ENCODE measurements at regions not wholly inside any gene's neighbourhood (a gene's known extent, or its start where the extent isn't known, plus 50 kb on each side); places are given as distances from the start of the nearest gene placed in this dataset.

GRCh38 chr11:70859180-70859579, 393.2 kb downstream of the SHANK2 start:
- H3K4me3 ChIP-seq (ENCODE audit: low read length): no peak overlapping the region
- TF ChIP-seq, protein P1, sequence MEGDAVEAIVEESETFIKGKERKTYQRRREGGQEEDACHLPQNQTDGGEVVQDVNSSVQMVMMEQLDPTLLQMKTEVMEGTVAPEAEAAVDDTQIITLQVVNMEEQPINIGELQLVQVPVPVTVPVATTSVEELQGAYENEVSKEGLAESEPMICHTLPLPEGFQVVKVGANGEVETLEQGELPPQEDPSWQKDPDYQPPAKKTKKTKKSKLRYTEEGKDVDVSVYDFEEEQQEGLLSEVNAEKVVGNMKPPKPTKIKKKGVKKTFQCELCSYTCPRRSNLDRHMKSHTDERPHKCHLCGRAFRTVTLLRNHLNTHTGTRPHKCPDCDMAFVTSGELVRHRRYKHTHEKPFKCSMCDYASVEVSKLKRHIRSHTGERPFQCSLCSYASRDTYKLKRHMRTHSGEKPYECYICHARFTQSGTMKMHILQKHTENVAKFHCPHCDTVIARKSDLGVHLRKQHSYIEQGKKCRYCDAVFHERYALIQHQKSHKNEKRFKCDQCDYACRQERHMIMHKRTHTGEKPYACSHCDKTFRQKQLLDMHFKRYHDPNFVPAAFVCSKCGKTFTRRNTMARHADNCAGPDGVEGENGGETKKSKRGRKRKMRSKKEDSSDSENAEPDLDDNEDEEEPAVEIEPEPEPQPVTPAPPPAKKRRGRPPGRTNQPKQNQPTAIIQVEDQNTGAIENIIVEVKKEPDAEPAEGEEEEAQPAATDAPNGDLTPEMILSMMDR (conservative IDR thresholded peaks at IDR 0.05; ENCODE audit: low read length): no peak

GRCh38 chr11:70860888-70861287, 391.5 kb downstream of the SHANK2 start:
- no peak overlapping the region for H3K4me3 ChIP-seq (ENCODE audit: low read length)
- DNase-seq (ENCODE audit: low read depth): no peak
- TF ChIP-seq, protein P1 (conservative IDR thresholded peaks at IDR 0.05; ENCODE audit: low read length): no peak

More at GRCh38 chr11:70859180-70859579, 393.2 kb downstream of the SHANK2 start:
- DNase-seq (ENCODE audit: low read depth): no peak

DNA sequence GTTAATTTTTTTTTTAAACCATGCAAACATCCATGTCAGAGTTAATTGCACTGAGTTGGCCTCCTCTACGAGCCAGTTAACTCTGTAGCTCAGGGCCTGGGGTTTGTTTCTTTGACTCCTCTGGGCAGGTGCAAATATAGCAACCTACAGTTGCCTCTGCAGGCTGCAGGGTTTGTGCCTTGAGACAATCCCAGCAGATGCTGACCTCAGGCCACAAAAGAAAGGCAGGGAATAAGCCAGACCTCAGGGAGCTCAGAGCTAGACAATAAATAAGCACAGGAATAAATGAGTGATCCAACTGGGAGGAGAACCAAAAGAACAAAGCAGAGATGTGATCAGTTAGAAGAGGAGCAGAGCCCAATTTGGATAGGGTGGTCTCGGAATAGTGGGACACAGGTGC, 390.8 kb downstream of the SHANK2 start:
- TF ChIP-seq, protein P1 (conservative IDR thresholded peaks at IDR 0.05; ENCODE audit: low read length): no peak
- no peak overlapping the region for H3K4me3 ChIP-seq (ENCODE audit: low read length)
- no peak for DNase-seq (ENCODE audit: low read depth)

GRCh38 chr11:70862093-70862492, 390.3 kb downstream of the SHANK2 start:
- H3K4me3 ChIP-seq (ENCODE audit: low read length): no peak overlapping the region
- no peak for DNase-seq (ENCODE audit: low read depth)
- TF ChIP-seq, protein P1 (conservative IDR thresholded peaks at IDR 0.05; ENCODE audit: low read length): no peak

DNA sequence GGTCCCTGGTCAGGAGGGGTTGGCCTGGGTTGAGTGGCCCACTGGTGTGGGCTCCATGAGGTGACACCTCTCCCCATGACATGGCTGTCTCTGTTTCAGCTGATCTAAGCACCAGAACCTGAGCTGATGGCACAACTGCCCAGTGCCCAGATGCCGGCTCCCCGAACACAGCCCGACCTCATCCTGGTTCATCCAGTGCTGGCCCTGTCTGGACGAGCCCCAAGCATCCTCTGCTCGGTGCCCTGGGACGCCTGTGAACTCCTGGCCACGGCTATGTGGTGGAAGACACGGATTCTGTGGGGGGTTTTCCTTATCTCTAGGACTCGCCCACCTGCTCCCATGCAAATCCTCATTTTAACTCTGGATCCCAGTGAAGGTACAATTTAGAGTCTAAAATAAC, 389.2 kb downstream of the SHANK2 start:
- H3K4me3 ChIP-seq (ENCODE audit: low read length): no peak overlapping the region
- DNase-seq (ENCODE audit: low read depth): no peak
- TF ChIP-seq, protein P1 (conservative IDR thresholded peaks at IDR 0.05; ENCODE audit: low read length): no peak

DNA sequence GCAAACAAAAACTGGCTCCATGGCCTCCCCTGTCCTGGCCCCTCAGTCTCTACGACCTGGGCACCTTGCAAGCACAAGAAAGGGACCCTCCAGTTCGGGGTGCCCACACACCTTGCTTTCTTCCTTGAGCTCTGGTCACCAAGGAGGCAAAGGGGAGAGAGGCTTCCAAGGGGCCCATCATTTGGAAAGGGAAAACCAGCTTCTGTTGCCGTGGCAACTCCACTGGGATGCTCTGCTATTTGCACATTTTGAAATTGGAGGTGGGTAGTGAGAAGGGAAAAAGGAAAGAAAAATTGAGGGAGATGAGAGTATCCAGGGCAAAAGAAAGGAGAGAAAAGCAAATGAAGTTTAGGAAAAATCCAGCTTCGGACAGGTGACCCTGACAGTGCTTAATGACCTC, 388.4 kb downstream of the SHANK2 start:
- no peak overlapping the region for H3K4me3 ChIP-seq (ENCODE audit: low read length)
- TF ChIP-seq, protein P1 (conservative IDR thresholded peaks at IDR 0.05; ENCODE audit: low read length): no peak
- DNase-seq (ENCODE audit: low read depth): no peak

DNA sequence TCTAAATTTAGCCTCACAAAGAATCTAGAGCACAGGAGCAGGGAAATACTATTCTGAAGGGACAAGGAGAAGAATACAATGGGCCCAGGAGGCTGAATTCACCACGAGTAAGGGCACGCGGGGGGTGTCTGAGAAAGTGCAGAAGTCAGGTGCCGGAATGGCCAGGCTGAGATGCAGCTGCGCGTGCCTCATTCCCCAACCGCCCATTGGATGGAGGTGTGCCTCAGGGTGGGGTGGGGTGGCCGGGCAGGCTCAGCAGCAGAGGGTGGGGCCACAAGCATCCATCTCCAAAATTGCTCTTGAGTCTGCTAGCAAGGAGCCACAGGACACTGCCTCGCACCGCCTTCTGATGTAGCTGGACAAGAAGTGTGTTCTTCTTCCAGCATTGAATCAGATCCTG, 387.0 kb downstream of the SHANK2 start:
- TF ChIP-seq, protein P1 (conservative IDR thresholded peaks at IDR 0.05; ENCODE audit: low read length): no peak
- H3K4me3 ChIP-seq (ENCODE audit: low read length): no peak overlapping the region
- DNase-seq (ENCODE audit: low read depth): no peak
